AG09309 (cell line): ENCODE measurements at regions not wholly inside any gene's neighbourhood (a gene's known extent, or its start where the extent isn't known, plus 50 kb on each side); places are given as distances from the start of the nearest gene placed in this dataset.

Experiments used
- DNase-seq: peaks from one replicate; pipeline ENCODE4 v3.0.0-alpha.2; 2010; ENCODE audit warnings: low read depth
- H3K4me3 ChIP-seq: 2 replicates; pipeline ENCODE4 v1.5.1; 2011; ENCODE audit warnings: mild to moderate bottlenecking, low read depth, low read length, moderate library complexity; ENCODE audit not compliant: control insufficient read depth
- TF ChIP-seq, protein P1 (sequence below): IDR thresholded peaks from 2 replicates; pipeline ENCODE4 v1.5.1; 2011; ENCODE audit warnings: mild to moderate bottlenecking, low read depth, low read length, inconsistent platforms; ENCODE audit not compliant: insufficient read depth, control insufficient read depth; ENCODE audit errors: missing control alignments

DNA sequence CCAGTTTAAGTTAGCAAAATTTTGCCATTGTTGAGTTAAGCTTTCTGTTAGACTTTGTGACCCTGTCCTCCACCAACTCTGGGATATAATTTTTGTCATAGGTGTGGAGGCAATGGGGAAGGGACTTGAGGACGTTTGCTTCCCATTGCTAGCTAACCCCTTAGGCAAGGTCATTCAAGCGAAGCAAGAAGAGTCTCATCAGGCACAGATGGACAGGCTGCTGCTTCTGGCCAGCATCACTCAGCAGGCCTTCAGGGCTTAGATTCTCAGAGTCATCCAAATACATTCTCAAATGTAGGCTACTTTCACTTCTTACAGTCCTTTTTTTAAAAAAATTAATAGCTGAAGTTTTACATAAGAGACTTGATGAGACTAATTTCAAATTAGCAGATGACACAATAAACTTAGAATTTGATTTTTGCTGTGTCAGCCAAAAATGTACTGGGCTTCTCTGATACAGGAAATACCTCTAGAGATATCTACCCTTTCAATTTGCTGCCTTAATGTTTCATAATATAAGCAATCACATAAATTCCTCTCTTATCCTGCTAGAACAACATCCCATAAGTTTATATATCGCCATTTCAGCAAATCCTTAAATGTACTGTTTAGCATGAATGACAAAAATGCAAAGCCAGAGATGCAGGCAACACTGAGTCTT lies 875.2 kb downstream of the FLRT2 start:
- DNase-seq = no peak
- H3K4me3 ChIP-seq = no peak overlapping the region
- TF ChIP-seq, protein P1, sequence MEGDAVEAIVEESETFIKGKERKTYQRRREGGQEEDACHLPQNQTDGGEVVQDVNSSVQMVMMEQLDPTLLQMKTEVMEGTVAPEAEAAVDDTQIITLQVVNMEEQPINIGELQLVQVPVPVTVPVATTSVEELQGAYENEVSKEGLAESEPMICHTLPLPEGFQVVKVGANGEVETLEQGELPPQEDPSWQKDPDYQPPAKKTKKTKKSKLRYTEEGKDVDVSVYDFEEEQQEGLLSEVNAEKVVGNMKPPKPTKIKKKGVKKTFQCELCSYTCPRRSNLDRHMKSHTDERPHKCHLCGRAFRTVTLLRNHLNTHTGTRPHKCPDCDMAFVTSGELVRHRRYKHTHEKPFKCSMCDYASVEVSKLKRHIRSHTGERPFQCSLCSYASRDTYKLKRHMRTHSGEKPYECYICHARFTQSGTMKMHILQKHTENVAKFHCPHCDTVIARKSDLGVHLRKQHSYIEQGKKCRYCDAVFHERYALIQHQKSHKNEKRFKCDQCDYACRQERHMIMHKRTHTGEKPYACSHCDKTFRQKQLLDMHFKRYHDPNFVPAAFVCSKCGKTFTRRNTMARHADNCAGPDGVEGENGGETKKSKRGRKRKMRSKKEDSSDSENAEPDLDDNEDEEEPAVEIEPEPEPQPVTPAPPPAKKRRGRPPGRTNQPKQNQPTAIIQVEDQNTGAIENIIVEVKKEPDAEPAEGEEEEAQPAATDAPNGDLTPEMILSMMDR = no peak

DNA sequence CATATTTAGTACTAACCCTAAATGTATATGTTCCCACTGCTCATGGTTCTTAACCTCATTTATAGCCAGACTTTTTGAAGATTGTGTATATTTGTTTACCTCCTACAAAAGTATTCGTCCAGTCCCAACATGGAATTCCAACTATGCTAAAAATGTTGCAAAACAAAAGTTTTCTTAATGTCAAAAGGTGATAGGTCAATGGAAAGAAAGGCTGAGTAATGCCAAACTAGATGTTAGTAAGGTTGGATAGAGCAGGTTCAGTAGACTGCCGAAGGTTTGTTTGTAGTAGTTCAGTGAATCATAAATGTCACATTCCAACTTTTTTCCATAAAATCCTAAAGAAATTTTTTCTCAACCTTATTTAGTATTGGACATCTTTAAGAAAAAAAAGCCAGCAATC lies 874.5 kb downstream of the FLRT2 start:
- TF ChIP-seq, protein P1 = no peak
- H3K4me3 ChIP-seq = no peak overlapping the region
- no peak for DNase-seq

DNA sequence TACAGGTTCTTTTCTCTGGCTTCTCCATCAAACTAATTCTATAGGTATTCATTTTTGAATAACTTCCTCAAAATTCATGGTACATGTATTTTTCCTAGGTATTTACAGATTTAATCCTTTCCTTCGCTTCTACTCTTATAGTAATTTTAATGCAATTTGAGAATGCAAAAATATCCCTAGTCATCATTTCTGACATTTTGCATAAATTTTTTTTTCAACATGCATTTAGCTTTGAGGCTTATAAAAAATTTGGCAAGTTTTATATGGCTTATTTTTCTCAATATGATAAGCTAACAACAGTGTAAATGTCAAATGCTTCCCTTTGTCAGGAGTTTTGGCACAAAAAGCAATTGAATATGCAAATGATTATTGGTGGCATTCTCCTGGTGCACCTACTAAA lies 872.6 kb downstream of the FLRT2 start:
- no peak for DNase-seq
- TF ChIP-seq, protein P1 = no peak
- H3K4me3 ChIP-seq = no peak overlapping the region

DNA sequence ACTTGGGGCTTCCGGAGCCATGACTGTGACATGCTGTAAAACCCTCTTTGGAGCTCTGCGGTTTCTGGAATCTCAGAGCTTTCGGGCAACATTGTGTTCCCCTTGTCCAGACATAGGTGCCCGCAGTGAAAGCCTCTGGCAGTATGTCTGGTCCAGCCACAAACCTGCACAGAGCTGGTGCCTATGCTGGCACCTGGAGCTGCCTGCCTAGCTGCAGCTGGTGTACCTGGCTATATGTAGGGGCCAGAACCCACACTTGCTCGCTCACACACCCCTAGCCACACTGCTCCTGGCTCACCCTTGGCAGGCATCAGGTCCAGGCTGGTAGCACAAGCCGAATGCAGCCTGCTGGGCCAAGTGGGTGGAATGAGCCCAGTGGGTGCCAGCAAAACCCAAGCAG lies 861.1 kb downstream of the FLRT2 start:
- no peak overlapping the region for H3K4me3 ChIP-seq
- DNase-seq = no peak
- TF ChIP-seq, protein P1 = no peak

DNA sequence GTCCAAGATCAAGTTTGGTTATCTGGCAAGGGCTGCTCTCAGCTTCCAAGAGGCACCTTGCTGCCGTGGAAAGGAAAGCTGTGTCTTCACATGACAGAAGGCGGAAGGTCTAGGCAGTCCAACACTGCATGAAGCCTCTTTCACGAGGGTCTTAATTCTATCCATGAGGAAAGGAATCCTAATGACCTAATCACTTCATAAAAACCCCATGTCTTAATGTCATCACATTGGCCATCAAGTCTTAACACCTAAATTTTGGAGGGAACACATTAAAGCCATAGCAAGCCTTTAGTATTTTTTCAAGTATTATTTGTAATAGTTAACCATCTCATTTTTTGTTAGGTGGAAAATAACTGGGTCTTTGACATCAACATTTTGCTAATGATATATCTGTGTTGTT lies 858.3 kb downstream of the FLRT2 start:
- TF ChIP-seq, protein P1 = no peak
- no peak overlapping the region for H3K4me3 ChIP-seq
- DNase-seq = no peak

DNA sequence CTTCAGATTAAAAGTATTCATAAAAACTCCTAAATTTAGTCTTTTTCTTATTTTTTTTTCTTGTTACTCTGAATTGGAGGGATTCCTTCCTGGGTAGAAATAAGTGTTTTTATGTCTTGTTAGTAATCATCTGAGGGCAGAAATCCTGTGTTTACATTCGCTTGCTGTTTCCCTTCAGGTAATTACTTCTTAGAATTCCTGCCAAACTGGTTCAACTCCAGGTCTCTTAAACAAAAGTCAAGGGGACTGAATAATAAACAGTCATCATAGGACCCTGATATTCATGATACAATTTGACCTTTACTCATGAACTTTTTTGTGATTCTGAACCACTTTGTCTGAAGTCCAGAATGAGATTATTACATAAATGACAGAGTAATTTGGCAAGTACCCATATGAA lies 843.9 kb downstream of the FLRT2 start:
- TF ChIP-seq, protein P1 = no peak
- no peak for DNase-seq

DNA sequence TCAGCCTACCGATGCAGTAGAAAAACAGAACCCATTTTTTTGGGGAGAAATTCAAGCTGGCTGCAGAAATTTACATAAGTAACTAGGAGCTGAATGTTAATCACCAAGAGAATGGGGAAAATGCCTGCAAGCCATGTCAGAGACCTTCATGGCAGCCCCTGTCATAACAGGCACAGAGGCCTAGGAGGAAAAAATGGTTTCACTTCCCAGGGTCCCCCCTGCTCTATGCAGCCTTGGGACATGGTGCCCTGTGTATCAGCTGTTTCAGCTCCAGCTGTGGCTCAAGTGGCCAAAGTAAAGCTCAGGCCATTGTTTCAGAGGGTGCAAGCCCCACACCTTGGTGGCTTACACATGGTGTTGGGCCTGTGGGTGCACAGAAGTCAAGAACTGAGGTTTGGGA lies 842.5 kb downstream of the FLRT2 start:
- no peak overlapping the region for H3K4me3 ChIP-seq
- TF ChIP-seq, protein P1 = no peak
- no peak for DNase-seq

More for the DNA sequence above, 843.9 kb downstream of the FLRT2 start:
- no peak overlapping the region for H3K4me3 ChIP-seq
